GM18508 (cell line): ENCODE measurements at regions not wholly inside any gene's neighbourhood (a gene's known extent, or its start where the extent isn't known, plus 50 kb on each side); places are given as distances from the start of the nearest gene placed in this dataset.
A peak's percentile ranks its signal among the peaks of the same experiment; 100 is the strongest.
"Not testable (repeated sequence)": the region's sequence is repeated elsewhere in the genome, so short reads cannot be mapped to it uniquely, and the experiment has no call there.

Experiments
- ATAC-seq: cut with Tn5 transposase; IDR thresholded peaks from one replicate; pipeline ENCODE4 v1.9.1; 2021; ENCODE audit warnings: moderate number of reproducible peaks; ENCODE audit not compliant: insufficient read depth, unreplicated experiment

DNA sequence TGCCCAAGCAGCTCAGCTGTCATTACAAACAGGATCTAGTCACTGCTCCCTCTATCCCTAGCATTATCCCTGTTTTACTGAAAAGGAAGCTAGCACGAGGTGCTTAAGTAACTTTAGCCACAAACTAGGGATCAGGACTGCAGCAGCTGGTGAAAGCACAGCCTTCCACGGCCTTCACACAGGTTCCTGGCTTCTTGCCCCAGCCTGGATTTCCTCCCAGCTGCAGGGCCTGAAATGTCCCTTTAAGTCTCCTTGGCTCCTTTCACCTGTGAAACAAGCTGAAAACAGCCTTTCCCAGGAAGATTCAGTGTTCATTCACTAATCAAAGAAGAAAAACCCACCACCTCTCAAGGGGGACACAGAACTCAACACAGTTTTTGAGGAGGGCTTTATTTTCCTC lies 754.5 kb downstream of the DIAPH3 start:
- no peak for ATAC-seq

DNA sequence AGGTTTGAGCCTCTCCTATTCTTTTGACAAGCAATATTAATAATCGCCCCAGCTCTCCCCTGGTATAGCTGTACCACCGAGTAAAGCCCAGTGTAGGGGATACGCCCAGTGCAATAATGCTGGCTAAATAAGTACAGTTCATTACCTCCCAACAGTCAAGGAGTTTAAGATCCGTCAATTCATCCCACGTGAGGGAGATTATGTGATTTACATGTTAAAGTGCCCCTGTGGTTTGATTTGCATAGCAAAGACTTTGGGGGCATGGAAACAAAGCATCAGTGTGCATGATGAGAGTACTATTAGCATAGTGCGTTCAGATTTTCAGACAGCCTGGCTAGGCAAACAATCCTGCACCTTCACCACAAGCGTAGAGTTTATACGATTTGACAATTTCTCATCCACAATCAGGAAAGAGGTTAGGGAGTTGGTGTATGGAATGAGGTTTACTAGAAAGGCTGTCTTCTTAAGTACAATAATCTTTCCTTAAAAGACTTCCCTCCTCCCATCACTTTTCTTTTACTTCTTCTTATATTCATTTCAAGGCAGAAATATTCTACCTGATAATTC lies 754.0 kb downstream of the DIAPH3 start:
- no peak for ATAC-seq

DNA sequence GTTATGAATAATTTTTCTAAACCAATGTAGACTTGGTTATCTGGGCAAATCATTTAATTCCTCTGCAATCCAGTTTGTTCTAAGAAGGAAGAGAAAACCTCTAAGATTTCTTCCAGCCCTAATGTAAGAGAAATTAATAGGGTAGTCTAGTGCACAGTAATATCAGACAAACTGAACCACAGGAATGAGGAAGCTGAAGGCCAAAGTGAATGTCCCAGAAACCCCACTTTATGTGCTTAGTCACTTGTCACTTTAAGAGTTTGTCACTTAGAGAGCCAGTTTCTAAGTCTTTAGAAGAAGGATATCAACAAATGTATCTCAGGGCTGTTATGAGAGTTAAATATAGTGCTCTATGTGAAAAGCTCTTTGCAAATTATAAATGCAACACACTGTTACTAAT lies 750.6 kb downstream of the DIAPH3 start:
- ATAC-seq, result peak; percentile 93

DNA sequence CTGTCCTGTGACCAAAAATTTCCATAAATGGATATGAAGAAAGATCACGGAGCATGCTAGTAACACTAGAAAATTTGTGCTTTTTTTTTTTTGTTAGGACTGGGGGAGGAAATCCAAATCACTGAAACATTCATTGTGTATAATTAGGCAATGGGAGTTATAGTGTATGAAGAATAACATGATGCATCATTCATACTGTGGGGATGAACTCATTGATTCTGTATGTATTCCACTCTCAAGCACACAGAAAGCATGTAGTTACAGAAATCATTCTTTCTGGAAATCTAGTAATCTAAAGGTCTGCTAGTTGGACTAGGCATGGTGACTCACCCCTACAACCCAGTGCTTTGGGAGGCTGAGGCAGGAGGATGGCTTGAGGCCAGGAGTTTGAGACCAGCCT lies 749.7 kb downstream of the DIAPH3 start:
- ATAC-seq, result no peak

DNA sequence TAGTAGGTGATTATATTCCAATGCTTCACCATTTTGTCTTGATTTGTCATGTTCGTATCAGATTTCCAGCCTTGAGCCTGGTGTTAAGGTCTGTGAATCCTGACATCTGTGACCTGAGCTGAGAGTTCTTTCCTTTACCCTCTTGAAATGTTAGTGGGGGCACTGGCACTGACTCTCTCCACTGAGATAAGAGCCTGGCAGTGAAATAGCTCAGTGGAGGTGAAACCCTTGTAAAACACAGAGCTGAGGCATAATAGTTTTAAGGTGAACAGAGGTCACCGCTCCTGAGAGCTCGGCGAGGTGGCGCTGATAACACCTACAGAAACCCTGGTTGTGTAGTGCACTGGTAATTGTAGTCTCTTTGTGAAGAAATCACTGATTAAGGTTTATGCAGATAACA lies 748.2 kb downstream of the DIAPH3 start:
- ATAC-seq, result no peak

DNA sequence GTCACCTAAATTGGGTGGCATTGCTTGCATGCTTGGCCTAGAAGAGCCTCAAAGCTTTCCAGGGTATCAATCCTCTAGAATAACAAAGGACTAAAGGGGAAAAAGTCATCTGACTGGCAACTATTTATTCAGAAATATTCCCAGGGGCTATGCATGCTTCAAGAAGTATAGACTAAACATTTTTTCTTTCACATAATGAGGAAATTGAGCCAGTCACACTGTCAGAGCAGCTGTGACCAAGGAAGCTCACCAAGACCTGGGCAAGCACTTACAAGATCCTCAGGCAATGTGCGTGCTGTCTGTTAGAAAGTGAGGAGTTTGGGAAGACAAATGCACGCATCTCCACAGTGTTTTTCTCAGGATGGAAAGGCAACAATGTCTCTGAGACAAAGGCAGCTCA lies 747.2 kb downstream of the DIAPH3 start:
- no peak for ATAC-seq

DNA sequence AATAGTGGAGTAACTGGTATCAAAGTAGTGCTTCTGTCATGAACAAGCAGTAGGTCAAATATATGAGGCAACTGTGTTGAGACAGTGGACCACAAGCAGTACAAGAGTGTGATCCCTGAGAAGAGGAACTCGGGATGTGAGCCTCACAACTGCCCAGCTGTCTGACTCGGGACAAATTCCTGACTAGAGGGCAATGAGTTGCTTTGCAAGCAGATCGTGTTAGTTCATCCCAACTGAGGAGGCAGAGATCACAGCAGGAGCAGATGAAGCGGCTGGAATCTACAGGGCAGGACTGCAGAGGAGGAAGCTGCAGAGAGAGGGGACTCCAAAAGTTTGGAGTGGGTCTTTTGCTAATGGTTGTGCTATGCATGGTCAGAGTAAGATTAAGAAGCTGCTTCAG lies 741.1 kb downstream of the DIAPH3 start:
- no peak for ATAC-seq

DNA sequence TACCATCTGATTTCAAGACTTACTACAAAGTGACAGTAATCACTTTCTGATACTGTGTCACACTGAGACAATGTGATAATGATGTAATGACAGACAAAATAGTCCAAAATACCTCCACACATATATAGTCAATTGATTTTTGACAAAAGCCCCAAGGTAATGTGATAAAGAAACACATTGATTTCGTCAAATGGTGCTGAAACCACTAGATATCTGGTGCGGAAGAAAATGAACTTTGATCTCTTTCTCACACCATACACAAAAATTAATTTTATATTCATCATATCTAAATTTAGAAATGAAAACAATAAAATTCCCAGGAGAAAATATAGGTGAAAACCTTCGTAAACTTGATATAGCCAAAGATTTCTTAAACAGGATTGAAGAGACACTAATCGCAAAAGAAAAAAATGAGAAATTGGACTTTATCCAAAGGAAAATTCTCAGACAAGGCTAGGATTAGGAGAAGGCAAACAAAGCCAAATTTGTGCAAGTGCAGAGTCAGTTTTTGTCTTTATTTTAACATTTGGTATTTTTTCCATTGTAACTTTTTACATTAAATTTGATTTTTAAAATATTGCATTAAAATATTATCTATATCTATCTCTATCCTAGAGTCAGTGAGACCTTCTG lies 739.9 kb downstream of the DIAPH3 start:
- no peak for ATAC-seq

DNA sequence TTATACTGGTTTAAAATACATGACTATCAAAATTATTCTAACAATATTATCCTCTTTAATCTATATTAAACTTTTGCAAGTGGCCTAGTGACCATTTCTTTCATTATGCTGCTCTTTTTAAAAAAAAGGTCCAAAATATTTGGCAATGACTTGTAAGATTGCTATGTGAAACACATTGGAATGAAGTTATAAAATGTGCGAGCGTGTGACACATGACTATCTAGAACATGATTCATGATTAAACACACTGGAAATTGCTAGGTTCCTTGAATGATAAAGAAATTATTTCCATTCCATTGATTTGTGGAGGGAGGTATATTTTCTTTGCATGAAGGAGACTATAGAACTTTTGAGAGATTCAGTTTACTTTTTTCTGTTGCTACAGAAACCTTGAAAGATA lies 739.1 kb downstream of the DIAPH3 start:
- ATAC-seq, result no peak

DNA sequence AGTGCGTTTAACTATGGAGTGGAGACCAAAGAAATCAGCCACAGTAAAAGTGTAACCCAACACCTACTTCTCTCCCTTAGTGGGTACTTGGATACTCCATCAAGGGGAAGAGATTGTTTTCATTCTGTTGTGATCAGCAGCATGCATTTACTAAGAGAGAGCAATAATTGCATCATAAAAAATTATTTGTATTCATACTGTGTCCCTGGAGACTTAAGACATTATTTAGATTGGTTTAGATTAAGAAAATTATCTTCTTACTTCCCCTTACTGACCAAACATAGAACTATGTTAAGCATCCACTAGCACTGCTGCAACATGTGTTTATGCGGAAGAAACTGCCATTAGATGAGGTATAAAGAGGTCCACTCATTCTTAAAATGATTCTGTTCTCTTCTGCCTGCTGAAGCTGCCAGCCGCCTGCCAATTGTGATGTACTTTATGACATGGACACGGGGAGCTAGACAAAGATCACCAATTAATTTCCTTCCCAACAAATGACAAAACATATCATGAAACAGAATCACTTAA lies 738.5 kb downstream of the DIAPH3 start:
- ATAC-seq, result no peak

DNA sequence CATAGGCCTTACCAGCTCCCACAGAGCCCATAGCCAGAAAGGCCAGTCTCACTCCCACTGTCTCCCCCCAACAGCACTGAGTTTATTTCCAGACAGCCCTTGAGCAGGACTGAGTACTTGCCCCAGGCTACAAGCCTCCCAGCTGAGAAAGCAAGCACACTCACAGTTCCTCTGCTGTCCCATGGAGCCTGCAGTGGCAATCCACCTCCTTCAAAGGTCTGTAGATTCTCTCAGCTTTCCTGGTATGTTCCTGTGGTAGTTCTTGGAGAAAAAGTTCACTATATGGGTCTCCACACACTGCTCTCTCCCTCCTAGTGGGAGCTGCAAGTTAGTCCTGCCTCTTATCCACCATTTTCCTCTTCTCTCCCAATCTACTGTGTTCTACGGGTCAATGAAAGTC lies 728.7 kb downstream of the DIAPH3 start:
- no peak for ATAC-seq

DNA sequence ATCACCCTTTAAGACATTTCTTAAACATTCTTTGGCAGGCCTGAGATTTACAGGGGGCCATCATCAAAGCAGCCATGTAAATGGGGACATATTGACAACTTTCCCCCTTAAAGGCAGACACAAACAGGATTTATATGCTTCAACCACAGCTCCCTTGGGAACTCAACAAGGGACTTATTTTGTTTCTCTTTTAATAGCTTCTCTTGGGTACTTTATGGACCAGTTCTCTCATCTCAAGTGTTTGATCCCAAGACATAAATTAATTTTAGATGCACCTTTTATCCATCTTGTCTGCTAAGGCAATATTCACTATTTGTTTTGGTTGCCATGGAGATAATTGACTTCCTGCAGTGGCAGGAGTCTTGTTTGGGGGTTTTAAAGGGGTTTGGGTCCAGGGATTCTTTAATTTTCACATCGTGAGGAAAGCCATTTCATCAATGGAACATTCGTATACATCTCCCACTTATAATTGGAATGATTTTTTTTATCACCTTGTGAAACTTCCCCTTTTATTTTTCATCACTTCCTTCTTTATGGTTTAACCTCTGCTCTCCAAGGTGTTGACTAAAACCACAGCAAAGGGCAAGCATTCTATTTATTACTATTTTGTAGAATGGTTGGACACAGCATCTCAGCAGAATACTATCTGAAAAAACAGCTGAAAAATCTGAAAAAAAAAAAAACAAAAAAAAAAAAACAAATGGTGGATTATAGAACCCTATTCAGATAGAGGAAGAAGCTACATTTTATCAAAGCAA lies 726.0 kb downstream of the DIAPH3 start:
- no peak for ATAC-seq

DNA sequence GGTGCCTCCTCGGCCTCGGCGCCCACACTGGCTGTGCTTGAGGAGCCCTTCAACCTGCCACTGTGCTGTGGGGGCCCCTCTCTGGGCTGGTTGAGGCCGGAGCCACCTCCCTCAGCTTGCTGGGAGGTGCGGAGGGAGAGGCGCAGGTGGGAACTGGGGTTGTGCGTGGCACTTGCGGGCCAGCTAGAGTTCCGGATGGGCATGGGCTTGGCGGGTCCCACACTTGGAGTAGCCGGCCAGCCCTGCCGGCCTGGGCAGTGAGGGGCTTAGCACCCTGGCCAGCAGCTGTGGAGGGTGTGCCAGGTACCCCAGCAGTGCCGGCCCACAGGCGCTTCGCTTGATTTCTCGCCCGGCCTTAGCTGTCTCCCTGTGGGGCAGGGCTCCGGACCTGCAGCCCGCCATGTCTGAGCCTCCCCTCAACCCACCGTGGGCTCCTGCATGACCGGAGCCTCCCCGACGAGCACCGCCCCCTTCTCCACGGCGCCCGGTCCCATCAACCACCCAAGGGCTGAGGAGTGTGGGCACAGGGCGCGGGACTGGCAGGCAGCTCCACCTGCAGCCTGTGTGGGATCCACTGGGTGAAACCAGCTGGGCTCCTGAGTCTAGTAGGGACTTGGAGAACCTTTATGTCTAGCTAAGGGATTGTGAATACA lies 723.8 kb downstream of the DIAPH3 start:
- ATAC-seq, result no peak

DNA sequence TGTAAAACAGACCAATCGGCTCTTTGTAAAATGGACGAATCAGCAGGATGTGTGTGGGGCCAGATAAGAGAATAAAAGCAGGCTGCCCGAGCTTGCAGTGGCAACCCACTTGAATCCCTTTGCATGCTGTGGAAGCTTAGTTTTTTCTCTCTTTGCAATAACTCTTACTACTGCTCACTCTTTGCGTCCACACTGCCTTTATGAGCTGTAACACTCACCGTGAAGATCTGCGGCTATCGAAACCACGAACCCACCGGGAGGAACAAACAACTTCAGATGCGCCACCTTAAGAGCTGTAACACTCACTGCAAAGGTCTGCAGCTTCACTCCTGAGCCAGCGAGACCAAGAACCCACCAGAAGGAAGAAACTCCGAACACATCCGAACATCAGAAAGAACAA lies 722.7 kb downstream of the DIAPH3 start:
- not testable (repeated sequence) for ATAC-seq

DNA sequence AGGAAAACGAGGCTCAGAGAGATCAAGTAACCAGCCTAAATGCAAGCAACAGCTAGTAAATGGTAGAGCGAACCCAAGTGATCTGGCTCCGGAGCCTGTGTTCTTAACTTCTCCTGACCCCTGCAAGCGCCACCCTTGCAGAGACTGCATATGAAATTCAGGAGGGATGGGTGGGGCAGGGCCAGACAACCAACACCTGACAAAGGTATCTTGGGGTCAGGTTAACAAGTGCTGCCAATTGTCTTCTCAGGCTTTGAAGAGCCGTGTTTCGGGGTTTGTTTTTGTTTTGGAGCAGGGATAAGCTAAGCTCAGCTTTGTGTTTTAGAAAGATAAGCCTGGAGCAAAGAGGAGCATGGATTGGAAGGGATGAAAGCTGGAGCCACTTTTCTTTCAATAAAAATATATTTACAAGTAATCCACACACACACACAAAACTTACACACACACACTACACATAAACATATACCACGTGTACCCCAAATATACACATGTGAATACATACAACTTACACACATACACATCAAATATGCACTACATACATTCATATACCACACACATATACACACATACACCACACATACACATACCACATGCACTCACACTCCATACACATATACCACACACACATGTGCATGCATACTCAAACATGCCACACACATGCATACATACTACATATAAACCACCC lies 722.0 kb downstream of the DIAPH3 start:
- ATAC-seq, result no peak

DNA sequence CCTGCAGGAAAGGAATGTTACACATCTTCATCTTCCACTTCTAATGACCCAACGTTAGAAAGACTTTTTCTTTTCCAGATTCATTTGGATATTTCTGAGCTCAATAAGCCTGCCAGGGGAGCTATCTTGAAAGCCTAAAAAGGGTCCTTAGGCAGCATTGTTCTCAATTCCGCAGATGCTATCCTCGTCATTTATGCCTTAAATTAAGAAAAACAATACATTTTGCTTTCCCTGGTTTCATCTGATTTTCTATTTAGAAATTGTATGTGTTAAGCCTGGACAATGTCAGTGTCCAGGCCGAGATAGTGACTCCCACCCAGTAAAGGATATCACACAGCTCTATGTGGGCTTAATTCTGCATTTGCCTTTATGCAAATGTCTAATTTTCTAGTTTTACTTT lies 721.3 kb downstream of the DIAPH3 start:
- ATAC-seq, result no peak

DNA sequence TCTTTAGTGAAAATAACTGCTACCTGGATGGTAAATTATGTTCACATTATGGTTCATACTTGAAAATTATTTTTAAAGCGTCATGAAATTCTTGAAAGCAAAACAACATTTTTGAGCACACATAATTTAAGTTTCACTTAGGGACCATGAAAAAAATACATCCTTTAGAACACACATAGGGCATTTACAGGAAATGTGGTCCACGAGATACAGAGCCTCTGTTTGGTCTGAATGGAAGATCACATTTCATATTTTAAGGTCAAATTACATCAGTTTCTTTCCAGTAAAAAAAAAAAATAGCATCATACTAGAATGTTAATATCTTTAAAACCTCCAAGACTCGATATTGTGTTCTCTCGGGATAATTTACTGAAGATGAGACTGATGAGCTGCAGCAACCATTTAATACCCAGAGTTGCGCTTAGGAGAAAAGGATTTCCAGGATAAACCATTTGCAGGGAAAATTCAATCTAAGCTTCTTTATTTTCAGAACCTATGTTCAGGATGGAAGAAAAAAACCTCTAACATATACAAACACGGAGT lies 720.7 kb downstream of the DIAPH3 start:
- no peak for ATAC-seq

DNA sequence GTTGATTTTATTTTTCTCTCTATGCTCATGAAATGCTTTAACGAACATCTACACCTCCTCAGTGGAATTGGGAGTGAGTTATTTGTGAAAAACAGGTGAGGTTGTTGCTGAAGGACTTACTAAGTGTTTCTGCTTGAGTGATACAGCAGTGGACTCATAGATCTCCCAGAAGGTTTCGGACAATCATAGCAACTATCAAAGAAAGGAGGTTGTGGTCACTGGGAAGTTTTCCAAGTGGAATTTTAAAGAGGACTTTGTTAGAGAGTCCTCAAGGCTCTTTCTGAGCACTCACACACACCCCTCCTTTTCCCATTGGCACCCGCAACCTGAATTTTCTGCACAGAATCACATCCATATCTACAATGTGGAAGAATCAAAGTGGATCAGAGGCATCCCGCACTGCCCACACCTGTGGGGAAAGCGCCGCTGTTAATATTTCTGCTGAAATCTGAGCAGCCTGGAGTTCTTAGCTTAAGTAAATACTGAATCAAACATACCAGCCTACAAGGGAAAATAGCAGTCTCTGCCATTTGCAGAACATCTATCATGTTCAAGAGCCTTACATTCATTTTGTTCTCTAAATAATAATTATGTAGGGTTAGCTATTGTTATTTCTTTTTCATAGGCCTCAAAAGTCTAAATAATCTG lies 719.4 kb downstream of the DIAPH3 start:
- no peak for ATAC-seq

DNA sequence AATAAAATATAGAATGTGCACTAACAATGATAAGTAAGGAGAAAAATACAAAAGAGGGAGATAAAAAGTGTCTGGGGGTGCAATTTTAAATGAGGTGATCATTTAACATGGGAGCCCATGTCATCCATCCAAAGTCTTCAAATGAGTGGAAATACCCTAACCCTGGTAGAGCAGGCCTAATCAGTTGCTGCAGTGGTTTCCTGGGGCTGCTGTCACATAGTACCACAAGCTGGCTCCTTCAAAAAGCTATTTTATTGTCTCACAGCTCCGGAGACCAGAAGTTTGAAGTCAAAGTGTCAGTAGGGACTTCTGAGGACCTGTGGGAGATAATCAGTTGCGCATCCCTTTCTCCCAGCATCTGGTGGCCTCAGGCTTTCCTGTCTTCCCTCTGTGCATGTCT lies 717.9 kb downstream of the DIAPH3 start:
- ATAC-seq, result no peak

DNA sequence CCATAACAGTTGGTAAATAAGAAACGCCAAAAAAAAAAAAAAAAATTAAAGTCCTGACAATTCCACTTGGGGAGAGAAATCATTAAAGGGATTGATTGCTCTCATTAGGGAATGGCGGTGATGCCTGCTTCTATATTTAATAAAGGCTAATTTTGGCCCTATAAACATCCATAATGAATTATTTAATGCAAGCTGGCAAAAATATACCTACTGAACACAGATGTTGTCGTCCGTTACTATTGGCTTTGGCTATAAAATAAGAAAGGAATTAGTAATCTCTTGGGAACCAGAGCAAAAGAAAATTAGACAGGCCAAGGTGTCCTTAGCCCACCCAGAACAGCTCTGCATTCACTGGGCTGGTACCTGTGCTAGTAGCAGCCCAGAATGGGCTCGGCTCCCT lies 717.3 kb downstream of the DIAPH3 start:
- no peak for ATAC-seq
